ENCODE measurements at regions not wholly inside any gene's neighbourhood (a gene's known extent, or its start where the extent isn't known, plus 50 kb on each side); places are given as distances from the start of the nearest gene placed in this dataset.

DNA sequence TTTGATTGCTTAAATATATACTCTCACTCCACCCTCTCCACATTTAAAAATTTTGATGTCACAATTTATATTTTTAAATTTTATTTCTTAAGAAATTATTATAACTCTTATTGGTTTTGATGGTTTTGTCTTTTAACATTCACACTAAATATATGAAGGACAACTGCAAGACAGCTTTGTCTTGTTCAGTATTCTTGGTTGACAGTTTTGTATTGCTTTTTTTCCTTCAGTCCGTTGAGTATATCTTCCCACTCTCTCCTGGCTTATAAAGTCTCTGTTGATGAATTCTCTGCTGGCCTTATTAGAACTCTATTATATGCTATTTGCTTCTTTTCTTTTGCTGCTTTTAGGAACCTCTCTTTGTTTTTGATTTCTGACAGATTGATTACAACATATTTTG, 392.2 kb downstream of the C6orf118 start:
- Histone ChIP-seq H3K36me3 (ENCODE audit: control insufficient read depth in 2 of 2, extremely low read depth in 1 of 2, insufficient read depth in 2 of 2, low read length in 2 of 2) (no peaks in the 10 kb centered on the region), H3K9me1 (ENCODE audit: control insufficient read depth, extremely low read depth, insufficient read depth, low read length) (no peaks in the 10 kb centered on the region), H3K79me2 (ENCODE audit: control insufficient read depth, insufficient read depth, low read length) (no peaks in the 10 kb centered on the region), H3K27ac (ENCODE audit: control insufficient read depth, insufficient read depth, low read length) (no peak overlapping the region), H3K9me3 (ENCODE audit: control insufficient read depth, low read depth, low read length) (no peaks in the 10 kb centered on the region), H4K20me1 (ENCODE audit: control insufficient read depth, extremely low read depth, insufficient read depth, low read length) (no peaks in the 10 kb centered on the region), H3K9ac (ENCODE audit: control insufficient read depth, extremely low read depth, insufficient read depth, low read length) (no peak overlapping the region), H3K4me3 (ENCODE audit: control insufficient read depth in 2 of 3, extremely low read depth in 1 of 3, insufficient read depth in 2 of 3, low read depth in 1 of 3, low read length in 3 of 3) (no peak overlapping the region), H3K4me2 (ENCODE audit: control insufficient read depth, extremely low read depth, insufficient read depth, low read depth, low read length) (no peak overlapping the region), H2AFZ (ENCODE audit: control insufficient read depth, low read length) (no peak overlapping the region), H3K27me3 (ENCODE audit: control insufficient read depth, extremely low read depth, insufficient read depth, low read length) (no peaks in the 10 kb centered on the region), H3K4me1 (ENCODE audit: control insufficient read depth, extremely low read depth, insufficient read depth, low read length) (no peaks in the 10 kb centered on the region)
- dilution Hi-C loops (cut with MboI; ENCODE audit: extremely low pct_ligation_motif_present, low sequenced_read_pairs), result no loop called here
- DNase-seq (ENCODE audit: low read depth, low spot score) (no peak), FAIRE-seq (no peak)
- TF ChIP-seq, protein P1, sequence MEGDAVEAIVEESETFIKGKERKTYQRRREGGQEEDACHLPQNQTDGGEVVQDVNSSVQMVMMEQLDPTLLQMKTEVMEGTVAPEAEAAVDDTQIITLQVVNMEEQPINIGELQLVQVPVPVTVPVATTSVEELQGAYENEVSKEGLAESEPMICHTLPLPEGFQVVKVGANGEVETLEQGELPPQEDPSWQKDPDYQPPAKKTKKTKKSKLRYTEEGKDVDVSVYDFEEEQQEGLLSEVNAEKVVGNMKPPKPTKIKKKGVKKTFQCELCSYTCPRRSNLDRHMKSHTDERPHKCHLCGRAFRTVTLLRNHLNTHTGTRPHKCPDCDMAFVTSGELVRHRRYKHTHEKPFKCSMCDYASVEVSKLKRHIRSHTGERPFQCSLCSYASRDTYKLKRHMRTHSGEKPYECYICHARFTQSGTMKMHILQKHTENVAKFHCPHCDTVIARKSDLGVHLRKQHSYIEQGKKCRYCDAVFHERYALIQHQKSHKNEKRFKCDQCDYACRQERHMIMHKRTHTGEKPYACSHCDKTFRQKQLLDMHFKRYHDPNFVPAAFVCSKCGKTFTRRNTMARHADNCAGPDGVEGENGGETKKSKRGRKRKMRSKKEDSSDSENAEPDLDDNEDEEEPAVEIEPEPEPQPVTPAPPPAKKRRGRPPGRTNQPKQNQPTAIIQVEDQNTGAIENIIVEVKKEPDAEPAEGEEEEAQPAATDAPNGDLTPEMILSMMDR (optimal IDR thresholded peaks at IDR 0.05 in 1 of 3, IDR thresholded peaks at IDR 0.05 in 1 of 3, conservative IDR thresholded peaks at IDR 0.05 in 1 of 3; ENCODE audit: extremely low read depth in 1 of 3, insufficient read depth in 2 of 3, low read length in 3 of 3), result no peak
- TF ChIP-seq EZH2 (IDR thresholded peaks at IDR 0.05; ENCODE audit: low read length), result no peak

DNA sequence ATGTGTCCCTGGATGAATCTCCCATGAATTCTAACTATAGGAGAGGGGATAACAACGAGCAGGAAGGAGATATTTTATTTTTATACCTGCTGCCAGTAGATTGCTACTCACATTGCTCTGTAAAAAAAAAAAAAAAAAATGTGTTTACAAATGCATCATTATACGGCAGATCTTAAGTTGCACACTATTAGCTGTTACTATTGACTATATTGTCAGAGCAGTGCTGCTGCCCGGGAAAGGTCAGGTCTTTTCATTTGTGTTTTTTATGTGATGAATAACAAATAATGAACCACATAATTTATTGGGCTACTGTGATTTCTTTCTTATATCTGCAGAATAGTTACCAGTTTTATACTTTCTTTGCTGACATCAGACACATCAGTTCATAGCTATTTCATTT, 393.3 kb downstream of the C6orf118 start:
- no peaks in the 10 kb centered on the region for H3K9me3 ChIP-seq (ENCODE audit: control insufficient read depth, low read depth, low read length)
- H3K36me3 ChIP-seq (ENCODE audit: control insufficient read depth in 2 of 2, extremely low read depth in 1 of 2, insufficient read depth in 2 of 2, low read length in 2 of 2), result no peaks in the 10 kb centered on the region
- DNase-seq (ENCODE audit: low read depth, low spot score), result no peak
- H3K9ac ChIP-seq (ENCODE audit: control insufficient read depth, extremely low read depth, insufficient read depth, low read length), result no peak overlapping the region
- no peak overlapping the region for H2AFZ ChIP-seq (ENCODE audit: control insufficient read depth, low read length)
- no peak overlapping the region for H3K4me2 ChIP-seq (ENCODE audit: control insufficient read depth, extremely low read depth, insufficient read depth, low read depth, low read length)
- H4K20me1 ChIP-seq (ENCODE audit: control insufficient read depth, extremely low read depth, insufficient read depth, low read length), result no peaks in the 10 kb centered on the region
- no peak overlapping the region for H3K27ac ChIP-seq (ENCODE audit: control insufficient read depth, insufficient read depth, low read length)
- H3K4me1 ChIP-seq (ENCODE audit: control insufficient read depth, extremely low read depth, insufficient read depth, low read length), result no peaks in the 10 kb centered on the region
- H3K79me2 ChIP-seq (ENCODE audit: control insufficient read depth, insufficient read depth, low read length), result no peaks in the 10 kb centered on the region
- no peaks in the 10 kb centered on the region for H3K9me1 ChIP-seq (ENCODE audit: control insufficient read depth, extremely low read depth, insufficient read depth, low read length)
- no peak for FAIRE-seq
- dilution Hi-C loops (cut with MboI; ENCODE audit: extremely low pct_ligation_motif_present, low sequenced_read_pairs), result no loop called here
- no peak for TF ChIP-seq EZH2 (IDR thresholded peaks at IDR 0.05; ENCODE audit: low read length)
- TF ChIP-seq, protein P1 (optimal IDR thresholded peaks at IDR 0.05 in 1 of 3, IDR thresholded peaks at IDR 0.05 in 1 of 3, conservative IDR thresholded peaks at IDR 0.05 in 1 of 3; ENCODE audit: extremely low read depth in 1 of 3, insufficient read depth in 2 of 3, low read length in 3 of 3), result no peak
- H3K4me3 ChIP-seq (ENCODE audit: control insufficient read depth in 2 of 3, extremely low read depth in 1 of 3, insufficient read depth in 2 of 3, low read depth in 1 of 3, low read length in 3 of 3), result no peak overlapping the region
- no peaks in the 10 kb centered on the region for H3K27me3 ChIP-seq (ENCODE audit: control insufficient read depth, extremely low read depth, insufficient read depth, low read length)

Measured in keratinocyte (primary cell).